Nephron progenitor cell (in vitro differentiated cells): ENCODE measurements at regions not wholly inside any gene's neighbourhood (a gene's known extent, or its start where the extent isn't known, plus 50 kb on each side); places are given as distances from the start of the nearest gene placed in this dataset.

Experiments
- DNase-seq: peaks from one replicate; pipeline ENCODE4 v3.0.0; 2021
- H3K27ac Mint-ChIP-seq: 2 replicates; pipeline ENCODE4 v1.8.0; 2021; ENCODE audit warnings: mild to moderate bottlenecking, moderate library complexity, mixed read lengths
- H3K27me3 Mint-ChIP-seq: 2 replicates; pipeline ENCODE4 v1.8.0; 2021; ENCODE audit warnings: mild to moderate bottlenecking, low read depth, mixed read lengths; ENCODE audit not compliant: poor library complexity
- H3K36me3 Mint-ChIP-seq: 2 replicates; pipeline ENCODE4 v1.8.0; 2021; ENCODE audit warnings: low read depth, mixed read lengths
- H3K4me1 Mint-ChIP-seq: 2 replicates; pipeline ENCODE4 v1.8.0; 2021; ENCODE audit warnings: mixed read lengths
- H3K4me3 Mint-ChIP-seq: 2 replicates; pipeline ENCODE4 v1.8.0; 2021; ENCODE audit warnings: mild to moderate bottlenecking, moderate library complexity, mixed read lengths
- H3K9me3 Mint-ChIP-seq: 2 replicates; pipeline ENCODE4 v1.8.0; 2021; ENCODE audit warnings: mild to moderate bottlenecking, moderate library complexity, mixed read lengths
- CTCF ChIP-seq: fragments of 200-600 bp; sonication (generic); IDR thresholded peaks from 2 replicates; pipeline ENCODE4 v1.5.0; 2021; ENCODE audit warnings: antibody characterized with exemption

GRCh38 chr3:83706669-83707068, 1252.1 kb upstream of the CADM2 start:
- no peak for DNase-seq
- Mint-ChIP-seq H3K27me3 (no peaks in the 10 kb centered on the region), H3K36me3 (no peaks in the 10 kb centered on the region), H3K4me1 (no peaks in the 10 kb centered on the region), H3K9me3 (no peaks in the 10 kb centered on the region), H3K4me3 (no peak overlapping the region), H3K27ac (no peak overlapping the region)
- no peak for TF ChIP-seq CTCF

- Mint-ChIP-seq H3K27ac (no peak overlapping the region), H3K36me3 (no peaks in the 10 kb centered on the region), H3K27me3 (no peaks in the 10 kb centered on the region), H3K9me3 (no peaks in the 10 kb centered on the region), H3K4me3 (no peak overlapping the region), H3K4me1 (no peaks in the 10 kb centered on the region)
- no peak for DNase-seq
- TF ChIP-seq CTCF: no peak
These were observed 1243.5 kb upstream of the CADM2 start for GRCh38 chr3:83715307-83715706.

- Mint-ChIP-seq H3K27ac (no peak overlapping the region), H3K4me3 (no peak overlapping the region), H3K27me3 (no peaks in the 10 kb centered on the region), H3K9me3 (peaks cover 24% of the 10 kb centered on the region), H3K36me3 (peaks cover 5% of the 10 kb centered on the region), H3K4me1 (no peaks in the 10 kb centered on the region)
- TF ChIP-seq CTCF: no peak
- no peak for DNase-seq
These were observed 1229.2 kb upstream of the CADM2 start for GRCh38 chr3:83729576-83729975.

GRCh38 chr3:83734656-83735055, 1224.1 kb upstream of the CADM2 start:
- Mint-ChIP-seq H3K36me3 (no peaks in the 10 kb centered on the region), H3K4me1 (no peaks in the 10 kb centered on the region), H3K27me3 (no peaks in the 10 kb centered on the region), H3K4me3 (no peak overlapping the region), H3K9me3 (no peaks in the 10 kb centered on the region), H3K27ac (no peak overlapping the region)
- no peak for TF ChIP-seq CTCF
- DNase-seq: no peak

- no peak overlapping the region for H3K27ac Mint-ChIP-seq
- no peaks in the 10 kb centered on the region for H3K36me3 Mint-ChIP-seq
- no peak for TF ChIP-seq CTCF
- DNase-seq: no peak
- no peaks in the 10 kb centered on the region for H3K9me3 Mint-ChIP-seq
- no peaks in the 10 kb centered on the region for H3K4me1 Mint-ChIP-seq
- no peak overlapping the region for H3K4me3 Mint-ChIP-seq
- peaks cover 6% of the 10 kb centered on the region for H3K27me3 Mint-ChIP-seq
These were observed 1220.6 kb upstream of the CADM2 start for GRCh38 chr3:83738202-83738601.

GRCh38 chr3:83740504-83740903, 1218.3 kb upstream of the CADM2 start:
- Mint-ChIP-seq H3K27me3 (peaks cover 8% of the 10 kb centered on the region), H3K36me3 (no peaks in the 10 kb centered on the region), H3K4me1 (no peaks in the 10 kb centered on the region), H3K9me3 (peaks cover 4% of the 10 kb centered on the region), H3K4me3 (no peak overlapping the region), H3K27ac (no peak overlapping the region)
- TF ChIP-seq CTCF: no peak
- DNase-seq: no peak
